Liver (tissue), 8 donors: ENCODE measurements at regions not wholly inside any gene's neighbourhood (a gene's known extent, or its start where the extent isn't known, plus 50 kb on each side); places are given as distances from the start of the nearest gene placed in this dataset.

Experiments used
- DNase-seq: peaks from one replicate; pipeline ENCODE4 v3.0.0-alpha.2; 2017; ENCODE audit warnings: low spot score
- H3K27ac ChIP-seq, 2 donors: one replicate each; pipeline ENCODE4 v1.7.0; 2013; ENCODE audit warnings: inconsistent platforms in 2 of 2, low read length in 2 of 2, control low read depth in 1 of 2, low read depth in 1 of 2, mild to moderate bottlenecking in 1 of 2
- H3K27me3 ChIP-seq, 4 donors: one replicate each; pipeline versions ENCODE4 v1.6.1 to v1.7.0; 2013; ENCODE audit warnings: low read length in 3 of 4, inconsistent platforms in 1 of 4, mild to moderate bottlenecking in 1 of 4, moderate library complexity in 1 of 4; ENCODE audit not compliant: control insufficient read depth in 4 of 4, insufficient read depth in 4 of 4
- H3K36me3 ChIP-seq, 4 donors: one replicate each; pipeline versions ENCODE4 v1.6.1 to v1.7.0; 2013; ENCODE audit warnings: low read length in 3 of 4, mild to moderate bottlenecking in 3 of 4, low read depth in 1 of 4, moderate library complexity in 1 of 4; ENCODE audit not compliant: control insufficient read depth in 4 of 4, insufficient read depth in 3 of 4
- H3K4me1 ChIP-seq, 4 donors: one replicate each; pipeline versions ENCODE4 v1.6.1 to v1.7.0; 2013; ENCODE audit warnings: low read length in 3 of 4, mild to moderate bottlenecking in 3 of 4, moderate library complexity in 1 of 4; ENCODE audit not compliant: control insufficient read depth in 4 of 4, insufficient read depth in 4 of 4
- H3K4me3 ChIP-seq, 3 donors: one replicate each; pipeline versions ENCODE4 v1.6.1 to v1.7.0; 2013; ENCODE audit warnings: low read length in 3 of 3, control low read depth in 1 of 3, low read depth in 1 of 3, mild to moderate bottlenecking in 1 of 3
- H3K9ac ChIP-seq, 2 donors: one replicate each; pipeline ENCODE4 v1.7.0; 2013; ENCODE audit warnings: low read length in 2 of 2, mild to moderate bottlenecking in 2 of 2, moderate library complexity in 2 of 2, control low read depth in 1 of 2, low read depth in 1 of 2
- H3K9me3 ChIP-seq, 4 donors: one replicate each; pipeline versions ENCODE4 v1.6.1 to v1.7.0; 2013; ENCODE audit warnings: low read length in 3 of 4; ENCODE audit not compliant: control insufficient read depth in 4 of 4
- EGR1 ChIP-seq, 2 donors: IDR thresholded peaks; 2 replicates each; pipeline ENCODE4 v1.6.1; 2016 to 2018; ENCODE audit warnings: antibody characterized with exemption in 2 of 2, low read depth in 2 of 2
- FOXA1 ChIP-seq: IDR thresholded peaks from 2 replicates; pipeline ENCODE4 v1.6.1; 2016; ENCODE audit warnings: antibody characterized with exemption
- FOXA2 ChIP-seq: IDR thresholded peaks from 2 replicates; pipeline ENCODE4 v1.6.1; 2016; ENCODE audit warnings: antibody characterized with exemption
- GABPA ChIP-seq, 2 donors: IDR thresholded peaks in 1 of 2; conservative IDR thresholded peaks in 1 of 2; 2 replicates each; pipeline ENCODE4 v1.6.1; 2016; ENCODE audit warnings: antibody characterized with exemption in 2 of 2, mild to moderate bottlenecking in 1 of 2, moderate library complexity in 1 of 2
- HNF4A ChIP-seq, 2 donors: conservative IDR thresholded peaks; 2 replicates each; pipeline ENCODE4 v1.6.1; 2016; ENCODE audit warnings: antibody characterized with exemption in 2 of 2, mild to moderate bottlenecking in 2 of 2
- HNF4G ChIP-seq: IDR thresholded peaks from 2 replicates; pipeline ENCODE4 v1.6.1; 2016; ENCODE audit warnings: antibody characterized with exemption
- JUND ChIP-seq, 2 donors: IDR thresholded peaks; 2 replicates each; pipeline ENCODE4 v1.6.1; 2016; ENCODE audit warnings: antibody characterized with exemption in 2 of 2
- RAD21 ChIP-seq, 2 donors: IDR thresholded peaks; 2 replicates each; pipeline ENCODE4 v1.6.1; 2016; ENCODE audit warnings: antibody characterized with exemption in 2 of 2, mild to moderate bottlenecking in 2 of 2
- REST ChIP-seq: IDR thresholded peaks from 2 replicates; pipeline ENCODE4 v1.6.1; 2016; ENCODE audit warnings: antibody characterized with exemption, mild to moderate bottlenecking
- RXRA ChIP-seq, 2 donors: IDR thresholded peaks; 2 replicates each; pipeline ENCODE4 v1.6.1; 2017 to 2018; ENCODE audit warnings: antibody characterized with exemption in 2 of 2, mild to moderate bottlenecking in 1 of 2
- SP1 ChIP-seq: IDR thresholded peaks from 2 replicates; pipeline ENCODE4 v1.6.1; 2018; ENCODE audit warnings: antibody characterized with exemption, mild to moderate bottlenecking
- TAF1 ChIP-seq: conservative IDR thresholded peaks from 2 replicates; pipeline ENCODE4 v1.6.1; 2016; ENCODE audit warnings: antibody characterized with exemption, mild to moderate bottlenecking
- YY1 ChIP-seq: IDR thresholded peaks from 2 replicates; pipeline ENCODE4 v1.6.1; 2016; ENCODE audit warnings: antibody characterized with exemption, mild to moderate bottlenecking
- WGBS: extraction: QIAGEN DNeasy Blood & Tissue Kit; methylation state at CpG from one replicate; pipeline ENCODE4 v1.1.7; 2013; 5-methylcytosine and 5-hydroxymethylcytosine counted together
- TF ChIP-seq, protein P1 (sequence below): IDR thresholded peaks from 2 replicates; pipeline ENCODE4 v1.6.1; 2016; ENCODE audit warnings: antibody characterized with exemption
- TF ChIP-seq, protein P2 (sequence below): fragments of 150-350 bp; IDR thresholded peaks from 2 replicates; pipeline ENCODE4 v1.5.1; 2017; ENCODE audit warnings: improper control_type of control experiment, low read depth, low read length; ENCODE audit not compliant: missing input control
- TF ChIP-seq, protein P3 (sequence below): IDR thresholded peaks from 2 replicates; pipeline ENCODE4 v1.6.1; 2016; ENCODE audit warnings: antibody characterized with exemption
- donor health status: healthy.
- donor health status: healthy.
- donor health status: healthy.
- donor health status: healthy.
- donor health status: healthy.

GRCh38 chr7:79736418-79736817 is 283.0 kb upstream of the MAGI2 start:
- 87% methylated on average over 3 of the region's 3 CpGs for WGBS
- H3K9me3 ChIP-seq: peaks cover 0 to 6% (median 4%) of the 10 kb centered on the region in 4 donors

More at GRCh38 chr7:79736418-79736817, 283.0 kb upstream of the MAGI2 start:
- TF ChIP-seq HNF4G (no peak), SP1 (no peak), RAD21 (IDR thresholded peaks at IDR 0.05) (no peak), RXRA (IDR thresholded peaks at IDR 0.05) (no peak), TAF1 (no peak), FOXA2 (no peak), FOXA1 (no peak), REST (no peak), GABPA (IDR thresholded peaks at IDR 0.05 in 1 of 2, conservative IDR thresholded peaks at IDR 0.05 in 1 of 2) (no peak), YY1 (no peak), EGR1 (IDR thresholded peaks at IDR 0.05; ENCODE audit: low read depth in 2 of 2) (no peak), HNF4A (conservative IDR thresholded peaks at IDR 0.05) (no peak), JUND (IDR thresholded peaks at IDR 0.05) (no peak)
- TF ChIP-seq, protein P1, sequence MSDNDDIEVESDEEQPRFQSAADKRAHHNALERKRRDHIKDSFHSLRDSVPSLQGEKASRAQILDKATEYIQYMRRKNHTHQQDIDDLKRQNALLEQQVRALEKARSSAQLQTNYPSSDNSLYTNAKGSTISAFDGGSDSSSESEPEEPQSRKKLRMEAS: no peak
- TF ChIP-seq, protein P2, sequence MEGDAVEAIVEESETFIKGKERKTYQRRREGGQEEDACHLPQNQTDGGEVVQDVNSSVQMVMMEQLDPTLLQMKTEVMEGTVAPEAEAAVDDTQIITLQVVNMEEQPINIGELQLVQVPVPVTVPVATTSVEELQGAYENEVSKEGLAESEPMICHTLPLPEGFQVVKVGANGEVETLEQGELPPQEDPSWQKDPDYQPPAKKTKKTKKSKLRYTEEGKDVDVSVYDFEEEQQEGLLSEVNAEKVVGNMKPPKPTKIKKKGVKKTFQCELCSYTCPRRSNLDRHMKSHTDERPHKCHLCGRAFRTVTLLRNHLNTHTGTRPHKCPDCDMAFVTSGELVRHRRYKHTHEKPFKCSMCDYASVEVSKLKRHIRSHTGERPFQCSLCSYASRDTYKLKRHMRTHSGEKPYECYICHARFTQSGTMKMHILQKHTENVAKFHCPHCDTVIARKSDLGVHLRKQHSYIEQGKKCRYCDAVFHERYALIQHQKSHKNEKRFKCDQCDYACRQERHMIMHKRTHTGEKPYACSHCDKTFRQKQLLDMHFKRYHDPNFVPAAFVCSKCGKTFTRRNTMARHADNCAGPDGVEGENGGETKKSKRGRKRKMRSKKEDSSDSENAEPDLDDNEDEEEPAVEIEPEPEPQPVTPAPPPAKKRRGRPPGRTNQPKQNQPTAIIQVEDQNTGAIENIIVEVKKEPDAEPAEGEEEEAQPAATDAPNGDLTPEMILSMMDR: no peak
- TF ChIP-seq, protein P3, sequence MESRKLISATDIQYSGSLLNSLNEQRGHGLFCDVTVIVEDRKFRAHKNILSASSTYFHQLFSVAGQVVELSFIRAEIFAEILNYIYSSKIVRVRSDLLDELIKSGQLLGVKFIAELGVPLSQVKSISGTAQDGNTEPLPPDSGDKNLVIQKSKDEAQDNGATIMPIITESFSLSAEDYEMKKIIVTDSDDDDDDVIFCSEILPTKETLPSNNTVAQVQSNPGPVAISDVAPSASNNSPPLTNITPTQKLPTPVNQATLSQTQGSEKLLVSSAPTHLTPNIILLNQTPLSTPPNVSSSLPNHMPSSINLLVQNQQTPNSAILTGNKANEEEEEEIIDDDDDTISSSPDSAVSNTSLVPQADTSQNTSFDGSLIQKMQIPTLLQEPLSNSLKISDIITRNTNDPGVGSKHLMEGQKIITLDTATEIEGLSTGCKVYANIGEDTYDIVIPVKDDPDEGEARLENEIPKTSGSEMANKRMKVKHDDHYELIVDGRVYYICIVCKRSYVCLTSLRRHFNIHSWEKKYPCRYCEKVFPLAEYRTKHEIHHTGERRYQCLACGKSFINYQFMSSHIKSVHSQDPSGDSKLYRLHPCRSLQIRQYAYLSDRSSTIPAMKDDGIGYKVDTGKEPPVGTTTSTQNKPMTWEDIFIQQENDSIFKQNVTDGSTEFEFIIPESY: no peak
- H3K27ac ChIP-seq: no peak overlapping the region
- H3K4me3 ChIP-seq: no peak overlapping the region
- no peaks in the 10 kb centered on the region for H3K36me3 ChIP-seq
- no peak overlapping the region for H3K9ac ChIP-seq
- no peak for DNase-seq
- no peaks in the 10 kb centered on the region for H3K27me3 ChIP-seq
- H3K4me1 ChIP-seq: no peaks in the 10 kb centered on the region
